Endothelial cell of hepatic sinusoid (primary cell): ENCODE measurements at regions not wholly inside any gene's neighbourhood (a gene's known extent, or its start where the extent isn't known, plus 50 kb on each side); places are given as distances from the start of the nearest gene placed in this dataset.
"Not testable (repeated sequence)": the region's sequence is repeated elsewhere in the genome, so short reads cannot be mapped to it uniquely, and the experiment has no call there.

Experiments
- in situ Hi-C: cut with HindIII; loops from 2 replicates; pipeline ENCODE4 v1.10.0; 2017; ENCODE audit warnings: low sequenced_read_pairs

DNA sequence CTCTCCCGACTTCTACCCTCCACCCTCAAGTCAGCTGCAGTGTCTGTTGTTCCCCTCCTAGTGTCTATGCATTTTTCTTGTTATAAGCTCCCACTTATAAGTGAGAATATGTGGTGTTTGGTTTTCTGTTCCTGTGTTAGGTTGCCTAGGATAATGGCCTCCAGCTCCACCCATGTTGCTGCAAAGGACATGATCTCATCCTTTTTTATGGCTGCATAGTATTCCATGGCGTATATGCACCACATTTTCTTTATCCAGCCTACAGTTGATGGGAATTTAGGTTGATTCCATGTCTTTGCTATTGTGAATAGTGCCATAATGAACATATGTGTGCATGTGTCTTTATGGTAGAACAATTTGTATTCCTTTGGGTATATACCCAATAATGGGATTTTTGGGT, 80.7 kb downstream of the SPTSSA start:
- in situ Hi-C loops, result not testable (repeated sequence)

GRCh38 chr14:34380471-34380845, 81.6 kb downstream of the SPTSSA start:
- in situ Hi-C loops, result no loop called here

DNA sequence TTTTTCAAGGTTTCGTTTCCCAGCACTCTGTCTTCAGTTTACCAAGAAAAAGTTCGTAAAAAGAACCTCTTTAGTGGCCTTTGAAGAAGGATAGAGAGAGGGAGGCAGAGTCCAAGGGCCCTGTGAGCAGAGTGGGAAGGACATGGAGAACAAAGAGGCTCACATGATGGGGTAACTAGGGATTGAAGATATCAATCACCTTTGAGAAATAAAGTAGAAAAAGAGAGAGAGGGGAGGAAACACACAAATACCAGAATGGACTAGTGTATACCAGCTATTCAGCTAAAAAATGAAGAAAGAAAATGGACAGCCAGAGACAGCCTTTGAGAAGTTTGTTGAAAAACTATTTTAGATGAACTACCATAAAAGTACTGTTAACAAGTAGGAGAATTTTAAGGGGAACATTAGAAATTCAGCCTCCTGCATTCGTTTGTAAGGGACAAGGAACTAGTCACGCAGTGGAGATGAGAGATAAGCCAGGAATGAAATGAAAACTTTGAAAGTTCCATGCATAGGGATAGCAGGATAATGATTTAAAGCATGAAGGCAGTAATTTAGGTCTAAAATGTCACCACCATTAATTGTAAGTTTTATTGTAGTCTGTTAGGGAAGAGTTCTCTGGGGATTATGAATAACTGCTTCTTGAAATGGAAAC, 82.1 kb downstream of the SPTSSA start:
- in situ Hi-C loops, result loop anchor here (5.0 kb wide), 1 partner anchor 68 kb away; no protein-coding TSS in a partner anchor

DNA sequence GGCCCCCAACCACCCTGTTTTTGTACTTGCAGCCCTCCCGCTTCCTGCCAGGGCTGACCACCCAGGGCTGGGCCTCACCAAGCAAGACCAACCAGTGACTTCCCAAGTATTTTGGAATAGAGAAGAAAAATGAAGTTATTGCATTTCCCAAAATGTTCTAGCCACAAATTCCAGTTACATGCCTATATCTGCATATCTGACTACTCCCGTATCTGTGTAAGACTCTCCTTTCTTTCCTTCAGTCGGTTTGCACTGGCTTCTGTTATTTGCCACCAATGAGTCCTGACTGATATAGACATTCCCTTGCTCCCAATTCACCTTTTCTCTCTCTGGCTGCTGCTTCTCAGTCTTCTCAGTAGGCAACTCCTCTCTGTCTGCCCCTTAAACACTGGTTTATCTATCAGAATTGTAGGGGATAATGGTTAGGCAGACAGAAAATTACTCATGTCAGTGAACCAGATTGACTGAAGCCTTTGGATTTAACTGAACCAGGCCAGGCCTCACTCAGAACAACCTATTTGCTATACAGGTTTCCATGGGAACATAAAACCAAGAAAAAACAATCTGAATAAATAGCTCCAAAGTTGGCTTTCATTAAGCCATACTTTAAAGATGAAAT, 85.3 kb downstream of the SPTSSA start:
- in situ Hi-C loops, result loop anchor here (5.0 kb wide), 1 partner anchor 64 kb away; no protein-coding TSS in a partner anchor

GRCh38 chr14:34374998-34375740, 86.9 kb downstream of the SPTSSA start:
- in situ Hi-C loops, result loop anchor here (5.0 kb wide), 1 partner anchor 63 kb away; no protein-coding TSS in a partner anchor

DNA sequence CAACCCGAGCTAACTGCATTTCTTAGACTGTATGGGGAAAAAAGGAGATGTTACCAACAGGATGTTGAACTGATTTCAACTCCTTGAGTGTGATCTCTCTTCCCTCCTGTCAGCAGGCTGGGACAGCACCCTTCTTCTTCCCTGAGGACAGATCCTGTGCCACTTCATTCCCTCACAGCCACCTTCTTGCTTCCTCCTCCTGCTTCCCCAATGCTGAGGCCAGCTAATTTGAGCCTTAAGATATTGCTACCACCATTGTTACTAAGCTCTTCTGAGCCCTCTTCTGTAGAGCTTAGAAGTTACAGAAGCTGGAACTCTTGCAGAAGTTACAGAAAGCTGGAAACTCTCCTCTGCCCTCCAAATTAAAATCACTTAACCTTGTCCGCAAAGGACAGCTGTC, 88.8 kb downstream of the SPTSSA start:
- in situ Hi-C loops, result no loop called here

DNA sequence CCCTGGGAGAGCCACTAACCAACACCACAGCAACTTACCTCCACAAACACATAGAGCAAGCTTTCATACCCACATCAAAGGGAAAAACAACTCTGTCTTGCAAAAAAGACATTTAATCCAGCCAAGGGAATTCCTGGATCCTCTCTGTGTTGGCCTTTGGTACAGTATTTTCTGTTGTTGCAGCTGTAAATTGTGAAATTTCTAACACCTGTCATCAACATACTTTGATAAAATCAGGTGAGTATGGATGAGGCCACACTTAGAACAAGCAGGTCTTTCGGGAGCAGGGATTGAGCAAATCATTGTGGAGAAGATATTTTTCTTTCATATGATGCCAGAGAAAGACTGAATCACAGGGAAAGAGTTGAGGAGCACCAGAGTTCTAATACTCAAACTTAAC, 89.3 kb downstream of the SPTSSA start:
- in situ Hi-C loops, result no loop called here

GRCh38 chr14:34369648-34370030, 92.4 kb downstream of the SPTSSA start:
- in situ Hi-C loops, result no loop called here

GRCh38 chr14:34368971-34369647, 92.9 kb downstream of the SPTSSA start:
- in situ Hi-C loops, result no loop called here

DNA sequence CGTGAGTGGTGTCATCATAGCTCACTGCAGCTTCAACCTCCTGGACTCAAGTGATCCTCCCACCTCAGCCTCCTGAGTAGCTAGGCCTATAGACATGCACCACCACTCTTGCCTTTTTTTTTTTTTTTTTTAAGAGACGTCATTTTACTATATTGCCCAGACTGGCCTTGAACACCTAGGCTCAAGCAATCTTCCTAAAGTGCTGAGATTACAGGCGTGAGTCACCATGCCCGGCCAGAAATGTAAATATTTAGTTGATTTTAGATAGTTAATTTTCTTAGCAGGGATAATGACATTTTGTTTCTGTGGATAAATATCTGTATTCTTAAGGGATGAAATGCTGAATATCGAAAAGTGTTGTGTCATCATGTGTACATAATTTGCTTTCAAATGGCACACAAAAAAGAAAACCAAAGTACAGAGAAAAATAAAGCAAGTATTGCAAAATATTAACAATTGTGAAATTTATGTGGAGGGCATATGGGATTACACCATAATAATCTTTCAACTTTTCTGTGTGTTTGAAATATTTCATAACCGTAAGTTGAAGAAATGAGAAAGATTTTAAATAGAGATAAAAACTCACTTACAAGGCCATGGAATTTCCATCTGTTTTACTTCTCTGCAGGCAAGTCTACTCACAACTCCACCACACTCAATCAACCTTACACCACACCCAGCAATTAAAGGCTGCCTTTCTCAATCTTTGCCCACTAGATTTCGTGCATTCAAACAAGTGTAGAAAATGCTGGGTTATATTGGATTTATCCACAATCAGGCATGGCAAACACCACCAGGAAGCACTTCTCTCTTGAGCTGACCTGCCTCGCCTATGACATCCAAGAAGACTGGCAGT, 93.7 kb downstream of the SPTSSA start:
- in situ Hi-C loops, result no loop called here

DNA sequence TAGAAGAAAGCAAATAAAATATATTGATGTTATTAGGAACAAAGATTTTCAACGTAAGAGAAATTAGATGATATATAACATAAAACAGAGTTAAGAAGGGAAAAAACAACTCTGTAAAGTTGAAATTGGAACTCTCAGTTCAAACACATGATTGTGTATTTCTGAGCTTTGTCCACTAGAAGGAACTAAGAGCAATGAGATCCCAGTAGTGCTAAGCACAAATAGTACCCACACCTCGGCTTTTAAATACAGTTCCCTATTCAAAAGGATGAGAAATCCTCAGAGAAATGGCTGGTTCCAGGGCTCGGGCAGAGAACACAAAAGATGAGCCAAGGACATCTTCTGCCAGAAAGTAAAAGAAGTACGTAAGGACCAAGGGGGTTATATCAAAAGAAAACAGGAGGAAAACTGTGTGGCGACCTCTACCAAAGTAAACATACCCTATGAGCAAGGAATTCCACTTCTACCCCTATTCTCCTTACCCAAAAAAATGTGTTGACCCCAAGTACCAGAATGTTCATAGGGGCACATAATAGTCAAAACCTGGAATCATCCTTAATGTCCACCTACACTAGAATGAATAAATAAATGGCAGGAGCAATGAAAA, 96.6 kb downstream of the SPTSSA start:
- in situ Hi-C loops, result no loop called here

- in situ Hi-C loops, result no loop called here
Measured at GRCh38 chr14:34364201-34364600, 97.8 kb downstream of the SPTSSA start.

DNA sequence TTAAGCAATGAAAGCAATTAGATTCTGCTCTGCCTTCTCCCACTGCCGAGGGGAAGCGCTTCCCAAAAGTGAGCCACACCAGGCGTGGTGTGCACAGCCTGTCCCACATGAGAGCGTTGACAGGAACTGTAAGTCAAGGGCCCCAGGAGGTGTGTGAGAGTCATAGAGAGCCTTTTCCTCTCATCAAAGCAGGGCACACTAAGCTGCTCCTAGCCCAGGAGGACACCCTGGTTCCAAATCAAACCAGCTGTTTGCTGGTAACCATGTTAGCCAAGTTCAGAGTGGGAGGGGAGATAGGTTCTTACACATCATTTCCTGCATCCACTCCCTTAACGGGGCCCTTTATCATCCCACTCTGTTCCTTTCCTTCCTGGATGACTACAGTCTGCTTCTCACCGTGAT, 98.3 kb downstream of the SPTSSA start:
- in situ Hi-C loops, result no loop called here

DNA sequence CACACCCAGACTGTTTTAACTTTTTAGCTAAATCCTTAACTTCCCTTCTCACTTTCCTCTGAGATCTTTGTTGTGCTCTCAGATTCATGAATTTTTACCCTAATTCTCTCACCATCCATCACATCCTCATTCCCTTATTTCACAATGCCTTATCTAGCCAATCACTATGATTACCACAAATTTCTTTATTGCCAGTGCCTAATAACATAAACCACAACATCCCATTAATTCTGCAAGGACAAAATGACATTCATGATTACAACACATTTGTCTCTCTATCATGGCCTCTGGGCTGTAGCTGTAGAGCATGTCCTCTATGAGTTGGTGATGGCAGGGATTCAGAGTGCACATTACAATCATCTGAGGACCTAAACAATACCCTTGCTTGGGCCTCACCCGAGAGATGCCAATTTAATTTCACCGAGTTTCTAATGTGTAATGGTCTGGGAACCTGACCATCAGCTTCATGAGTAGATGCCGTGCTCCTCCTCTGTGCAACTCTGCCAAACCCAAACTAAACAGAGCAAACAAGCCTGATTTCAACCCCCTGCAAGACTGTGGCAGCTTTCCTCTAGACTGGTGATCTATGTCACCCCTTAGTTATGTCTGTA, 99.3 kb downstream of the SPTSSA start:
- in situ Hi-C loops, result no loop called here

DNA sequence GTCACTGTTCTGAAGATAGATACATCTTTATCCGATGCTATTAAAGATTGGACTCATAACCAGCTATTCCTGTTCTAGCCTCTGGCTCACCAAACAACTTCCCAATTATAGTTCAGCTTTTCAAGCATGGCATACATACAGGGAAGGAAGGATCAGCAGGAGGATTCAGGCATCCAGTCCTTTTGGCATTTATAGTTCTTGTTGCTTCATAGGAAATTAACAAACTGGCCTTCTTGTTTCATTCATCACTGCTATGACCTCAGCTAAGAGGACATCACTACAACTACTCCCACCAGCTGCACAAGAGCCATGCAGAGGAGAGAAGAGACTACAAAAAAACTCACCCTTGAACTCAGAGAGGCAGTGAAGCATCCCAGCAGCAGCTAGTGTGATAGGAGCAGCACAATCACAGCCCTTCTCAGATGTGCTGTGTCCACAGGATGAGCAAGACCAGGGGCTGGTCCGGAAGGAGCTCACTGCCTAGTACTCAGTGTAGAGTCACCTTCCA, 100.5 kb downstream of the SPTSSA start:
- in situ Hi-C loops, result no loop called here

- in situ Hi-C loops, result no loop called here
Measured at GRCh38 chr14:34359420-34360117, 102.5 kb downstream of the SPTSSA start.

DNA sequence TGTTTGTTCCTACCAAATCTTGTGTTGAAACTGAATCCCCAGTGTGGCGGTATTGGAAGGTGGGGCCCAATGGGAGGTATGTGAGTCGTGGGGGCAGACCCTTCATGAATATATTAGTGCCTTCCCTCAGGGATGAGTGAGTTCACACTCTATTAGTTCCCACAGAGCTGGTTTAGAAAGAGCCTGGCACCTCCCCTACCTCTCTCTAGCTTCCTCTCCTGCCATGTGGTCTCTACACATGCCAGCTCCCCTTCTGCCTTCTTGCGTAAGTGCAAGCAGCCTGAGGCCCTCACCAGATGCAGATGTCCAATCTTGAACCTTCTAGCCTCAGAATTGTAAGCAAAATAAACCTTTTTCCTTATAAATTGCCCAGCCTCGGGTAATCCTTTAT, 105.8 kb downstream of the SPTSSA start:
- in situ Hi-C loops, result no loop called here

- in situ Hi-C loops, result no loop called here
Measured at GRCh38 chr14:34355584-34356263, 106.3 kb downstream of the SPTSSA start.
